ENCODE measurements at regions not wholly inside any gene's neighbourhood (a gene's known extent, or its start where the extent isn't known, plus 50 kb on each side); places are given as distances from the start of the nearest gene placed in this dataset.
"Not testable (repeated sequence)": the region's sequence is repeated elsewhere in the genome, so short reads cannot be mapped to it uniquely, and the experiment has no call there.

- no peaks in the 10 kb centered on the region for H3K27me3 Mint-ChIP-seq (ENCODE audit: insufficient read depth, unreplicated experiment)
- H3K4me3 Mint-ChIP-seq (ENCODE audit: unreplicated experiment), result no peak overlapping the region
- H3K4me1 Mint-ChIP-seq (ENCODE audit: insufficient read depth, unreplicated experiment), result peaks cover 5% of the 10 kb centered on the region
- ChIA-PET CTCF (interaction anchor here (0.6 kb wide), 1 partner anchor 539 kb away, joined by 3 read pairs; no protein-coding TSS in a partner anchor), POLR2A (interaction anchor here (0.6 to 0.7 kb wide), 2 partner anchors 35 to 1905 kb away, joined by 3 read pairs; no protein-coding TSS in a partner anchor)
- TF ChIP-seq CTCF (IDR thresholded peaks at IDR 0.05; ENCODE audit: unreplicated experiment), result no peak
- no peaks in the 10 kb centered on the region for H3K36me3 Mint-ChIP-seq (ENCODE audit: insufficient read depth, unreplicated experiment)
- no peaks in the 10 kb centered on the region for H3K9me3 Mint-ChIP-seq (ENCODE audit: unreplicated experiment)
- BruUV-seq (replicated peaks), result no TSS peak
- no peak overlapping the region for H3K27ac Mint-ChIP-seq (ENCODE audit: low read depth, unreplicated experiment)
- no peak for DNase-seq (ENCODE audit: unreplicated experiment)
- intact Hi-C loops (cut with micrococcal nuclease), result no loop called here
Observed at GRCh38 chr6:134662077-134662700, 287.7 kb downstream of the ALDH8A1 start.

- H3K36me3 Mint-ChIP-seq (ENCODE audit: insufficient read depth, unreplicated experiment); BruUV-seq (replicated peaks); intact Hi-C loops (cut with micrococcal nuclease); H3K27me3 Mint-ChIP-seq (ENCODE audit: insufficient read depth, unreplicated experiment); H3K9me3 Mint-ChIP-seq (ENCODE audit: unreplicated experiment); H3K27ac Mint-ChIP-seq (ENCODE audit: low read depth, unreplicated experiment); H3K4me3 Mint-ChIP-seq (ENCODE audit: unreplicated experiment); H3K4me1 Mint-ChIP-seq (ENCODE audit: insufficient read depth, unreplicated experiment); CTCF ChIA-PET; POLR2A ChIA-PET; DNase-seq (ENCODE audit: unreplicated experiment): not testable (repeated sequence)
Observed at GRCh38 chr6:134659885-134660284, 290.0 kb downstream of the ALDH8A1 start.

GRCh38 chr6:134658596-134658995, 291.3 kb downstream of the ALDH8A1 start:
- ChIA-PET CTCF (interaction anchor here (1.2 kb wide), 1 partner anchor 224 kb away, joined by 3 read pairs; no protein-coding TSS in a partner anchor), POLR2A (interaction anchor here (0.7 to 1.5 kb wide), 4 partner anchors 13 to 115 kb away, joined by 3 to 5 read pairs (median 4); no protein-coding TSS in a partner anchor)
- DNase-seq (ENCODE audit: unreplicated experiment), result no peak
- peak overlapping the region; percentile 6 for H3K27ac Mint-ChIP-seq (ENCODE audit: low read depth, unreplicated experiment)
- BruUV-seq (replicated peaks), result no TSS peak
- peaks cover 7% of the 10 kb centered on the region for H3K4me1 Mint-ChIP-seq (ENCODE audit: insufficient read depth, unreplicated experiment)
- no peak overlapping the region for H3K4me3 Mint-ChIP-seq (ENCODE audit: unreplicated experiment)
- no peaks in the 10 kb centered on the region for H3K36me3 Mint-ChIP-seq (ENCODE audit: insufficient read depth, unreplicated experiment)
- intact Hi-C loops (cut with micrococcal nuclease), result no loop called here
- no peak for TF ChIP-seq CTCF (IDR thresholded peaks at IDR 0.05; ENCODE audit: unreplicated experiment)
- no peaks in the 10 kb centered on the region for H3K27me3 Mint-ChIP-seq (ENCODE audit: insufficient read depth, unreplicated experiment)
- H3K9me3 Mint-ChIP-seq (ENCODE audit: unreplicated experiment), result no peaks in the 10 kb centered on the region

GRCh38 chr6:134657751-134658527, 292.0 kb downstream of the ALDH8A1 start:
- intact Hi-C loops (cut with micrococcal nuclease), result no loop called here

More at GRCh38 chr6:134657751-134658527, 292.0 kb downstream of the ALDH8A1 start:
- H3K4me3 Mint-ChIP-seq (ENCODE audit: unreplicated experiment), result no peak overlapping the region
- H3K4me1 Mint-ChIP-seq (ENCODE audit: insufficient read depth, unreplicated experiment), result peaks cover 7% of the 10 kb centered on the region
- ChIA-PET POLR2A (interaction anchor here (0.7 to 1.5 kb wide), 4 partner anchors 12 to 115 kb away, joined by 3 to 5 read pairs (median 4); no protein-coding TSS in a partner anchor), CTCF (interaction anchor here (0.6 to 1.2 kb wide), 3 partner anchors 27 to 225 kb away, joined by 3 read pairs; no protein-coding TSS in a partner anchor)
- no peak for TF ChIP-seq CTCF (IDR thresholded peaks at IDR 0.05; ENCODE audit: unreplicated experiment)
- no peak overlapping the region for H3K27ac Mint-ChIP-seq (ENCODE audit: low read depth, unreplicated experiment)
- no TSS peak for BruUV-seq (replicated peaks)
- H3K27me3 Mint-ChIP-seq (ENCODE audit: insufficient read depth, unreplicated experiment), result no peaks in the 10 kb centered on the region
- no peaks in the 10 kb centered on the region for H3K36me3 Mint-ChIP-seq (ENCODE audit: insufficient read depth, unreplicated experiment)
- no peak for DNase-seq (ENCODE audit: unreplicated experiment)
- no peaks in the 10 kb centered on the region for H3K9me3 Mint-ChIP-seq (ENCODE audit: unreplicated experiment)

Measured in MCF 10A (cell line).